ENCODE measurements at regions not wholly inside any gene's neighbourhood (a gene's known extent, or its start where the extent isn't known, plus 50 kb on each side); places are given as distances from the start of the nearest gene placed in this dataset.

- Histone ChIP-seq H3K27me3 (ENCODE audit: insufficient read depth, low read depth, low read length) (no peaks in the 10 kb centered on the region), H3K27ac (ENCODE audit: low read length) (no peak overlapping the region), H3K36me3 (ENCODE audit: insufficient read depth, low read length) (no peaks in the 10 kb centered on the region), H2AFZ (ENCODE audit: low read depth, low read length) (no peak overlapping the region), H3K79me2 (replicated peaks; ENCODE audit: insufficient read depth, low read length) (no peaks in the 10 kb centered on the region), H3K4me3 (ENCODE audit: low read length) (no peak overlapping the region), H3K9me2 (ENCODE audit: insufficient read depth, low read length) (no peaks in the 10 kb centered on the region), H4K20me1 (ENCODE audit: insufficient read depth) (no peaks in the 10 kb centered on the region), H3K9me3 (ENCODE audit: low read length) (no peaks in the 10 kb centered on the region), H3K4me2 (ENCODE audit: low read length) (no peak overlapping the region), H3K9ac (ENCODE audit: low read length) (no peak overlapping the region), H3F3A (ENCODE audit: insufficient read depth, low read length, poor library complexity, severe bottlenecking) (no peaks in the 10 kb centered on the region)
- TF ChIP-seq SMC3 (conservative IDR thresholded peaks at IDR 0.05; ENCODE audit: poor library complexity) (no peak), REST (IDR thresholded peaks at IDR 0.05; ENCODE audit: borderline replicate concordance) (no peak), EZH2 (IDR thresholded peaks at IDR 0.05; ENCODE audit: borderline replicate concordance, insufficient read depth, low read length, poor library complexity, severe bottlenecking) (no peak), CTCF (IDR thresholded peaks at IDR 0.05; ENCODE audit: poor library complexity, severe bottlenecking) (no peak), TAF1 (IDR thresholded peaks at IDR 0.05; ENCODE audit: low read depth) (no peak), EP300 (conservative IDR thresholded peaks at IDR 0.05; ENCODE audit: poor library complexity, severe bottlenecking) (no peak), POLR2AphosphoS5 (IDR thresholded peaks at IDR 0.05) (no peak), MXI1 (conservative IDR thresholded peaks at IDR 0.05; ENCODE audit: poor library complexity, severe bottlenecking) (no peak), RAD21 (conservative IDR thresholded peaks at IDR 0.05) (no peak)
Observed at GRCh38 chr1:209430107-209430506, 153.4 kb upstream of the CAMK1G start.

GRCh38 chr1:209430821-209431259, 152.7 kb upstream of the CAMK1G start:
- H3K9ac ChIP-seq (ENCODE audit: low read length) = no peak overlapping the region
- H3K79me2 ChIP-seq (replicated peaks; ENCODE audit: insufficient read depth, low read length) = no peaks in the 10 kb centered on the region
- H3K4me3 ChIP-seq (ENCODE audit: low read length) = no peak overlapping the region
- TF ChIP-seq REST (IDR thresholded peaks at IDR 0.05; ENCODE audit: borderline replicate concordance) = no peak
- no peak for TF ChIP-seq SMC3 (conservative IDR thresholded peaks at IDR 0.05; ENCODE audit: poor library complexity)
- no peak for TF ChIP-seq EP300 (conservative IDR thresholded peaks at IDR 0.05; ENCODE audit: poor library complexity, severe bottlenecking)
- TF ChIP-seq TAF1 (IDR thresholded peaks at IDR 0.05; ENCODE audit: low read depth) = no peak
- TF ChIP-seq EZH2 (IDR thresholded peaks at IDR 0.05; ENCODE audit: borderline replicate concordance, insufficient read depth, low read length, poor library complexity, severe bottlenecking) = no peak
- no peak for TF ChIP-seq POLR2AphosphoS5 (IDR thresholded peaks at IDR 0.05)
- no peak for TF ChIP-seq RAD21 (conservative IDR thresholded peaks at IDR 0.05)
- TF ChIP-seq MXI1 (conservative IDR thresholded peaks at IDR 0.05; ENCODE audit: poor library complexity, severe bottlenecking) = no peak
- H3K27ac ChIP-seq (ENCODE audit: low read length) = no peak overlapping the region
- H4K20me1 ChIP-seq (ENCODE audit: insufficient read depth) = no peaks in the 10 kb centered on the region
- no peaks in the 10 kb centered on the region for H3F3A ChIP-seq (ENCODE audit: insufficient read depth, low read length, poor library complexity, severe bottlenecking)
- H3K36me3 ChIP-seq (ENCODE audit: insufficient read depth, low read length) = no peaks in the 10 kb centered on the region
- no peak overlapping the region for H2AFZ ChIP-seq (ENCODE audit: low read depth, low read length)
- no peaks in the 10 kb centered on the region for H3K9me3 ChIP-seq (ENCODE audit: low read length)
- H3K9me2 ChIP-seq (ENCODE audit: insufficient read depth, low read length) = no peaks in the 10 kb centered on the region
- no peaks in the 10 kb centered on the region for H3K27me3 ChIP-seq (ENCODE audit: insufficient read depth, low read depth, low read length)
- no peak overlapping the region for H3K4me2 ChIP-seq (ENCODE audit: low read length)
